ENCODE measurements at regions not wholly inside any gene's neighbourhood (a gene's known extent, or its start where the extent isn't known, plus 50 kb on each side); places are given as distances from the start of the nearest gene placed in this dataset.
"Not testable (repeated sequence)": the region's sequence is repeated elsewhere in the genome, so short reads cannot be mapped to it uniquely, and the experiment has no call there.

DNA sequence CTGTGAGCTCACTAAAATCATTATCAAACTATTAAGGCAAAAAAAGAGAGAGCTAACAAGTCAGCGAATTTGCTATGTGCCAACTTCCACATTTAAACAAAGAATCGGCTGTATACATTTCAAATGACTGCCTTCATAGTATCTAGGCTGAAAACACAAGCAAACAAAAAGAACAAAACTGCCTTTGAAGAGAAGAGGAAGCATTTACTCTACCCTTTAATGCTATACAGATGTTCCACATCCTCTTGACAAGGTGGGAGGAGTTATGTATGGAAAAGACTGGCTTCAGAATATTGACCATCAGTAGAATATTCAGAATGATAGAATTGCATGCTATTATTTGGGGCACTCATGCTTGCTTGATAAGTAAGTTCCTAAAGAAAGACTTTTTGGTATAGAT, 741.7 kb downstream of the PLCL1 start:
- peak; percentile 83 for DNase-seq (ENCODE audit: low read depth, low spot score)
- in situ Hi-C loops (cut with HindIII; ENCODE audit: low pct_unique_long_range_greater_than_20kb, low sequenced_read_pairs): no loop called here

DNA sequence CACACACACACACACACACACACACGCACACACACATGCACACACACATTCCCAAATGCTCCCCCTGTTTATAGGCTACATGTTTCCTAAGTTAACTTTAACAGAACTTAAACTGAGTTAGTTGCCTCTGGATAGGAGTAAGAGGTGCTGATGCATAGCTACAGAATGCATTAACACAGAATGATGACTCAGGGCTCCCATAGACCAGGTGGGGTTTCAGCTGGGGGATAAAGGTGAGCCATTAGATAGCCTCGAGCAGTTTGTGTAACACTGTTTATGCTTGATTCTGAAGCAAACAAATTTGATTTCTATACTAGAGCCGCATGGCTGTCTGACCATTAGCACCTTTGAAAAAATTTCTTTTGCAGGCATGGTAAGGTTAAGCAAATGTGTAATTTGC, 741.0 kb downstream of the PLCL1 start:
- in situ Hi-C loops (cut with HindIII; ENCODE audit: low pct_unique_long_range_greater_than_20kb, low sequenced_read_pairs): no loop called here
- DNase-seq (ENCODE audit: low read depth, low spot score): no peak

GRCh38 chr2:198544461-198544860, 740.1 kb downstream of the PLCL1 start:
- in situ Hi-C loops (cut with HindIII; ENCODE audit: low pct_unique_long_range_greater_than_20kb, low sequenced_read_pairs): no loop called here
- DNase-seq (ENCODE audit: low read depth, low spot score): no peak

DNA sequence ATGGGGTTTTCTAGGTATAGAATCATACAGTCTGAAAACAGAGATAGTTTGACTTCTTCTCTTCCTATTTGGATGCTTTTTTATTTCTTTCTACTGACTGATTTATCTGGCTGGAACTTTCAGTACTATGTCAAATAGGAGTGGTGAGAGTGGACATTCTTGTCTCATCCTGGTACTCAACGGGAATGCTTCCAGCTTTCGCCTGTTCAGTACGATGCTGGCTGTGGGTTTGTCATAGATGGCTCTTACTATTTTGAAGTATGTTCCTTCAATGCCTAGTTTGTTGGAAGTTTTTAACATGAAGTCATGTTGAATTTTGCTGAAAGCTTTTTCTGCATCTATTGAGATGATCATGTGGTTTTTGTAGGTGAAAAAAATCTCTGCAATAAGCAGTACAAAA, 730.4 kb downstream of the PLCL1 start:
- in situ Hi-C loops (cut with HindIII; ENCODE audit: low pct_unique_long_range_greater_than_20kb, low sequenced_read_pairs): no loop called here
- no peak for DNase-seq (ENCODE audit: low read depth, low spot score)

GRCh38 chr2:198525211-198525969, 721.0 kb downstream of the PLCL1 start:
- DNase-seq (ENCODE audit: low read depth, low spot score): no peak
- in situ Hi-C loops (cut with HindIII; ENCODE audit: low pct_unique_long_range_greater_than_20kb, low sequenced_read_pairs): no loop called here

DNA sequence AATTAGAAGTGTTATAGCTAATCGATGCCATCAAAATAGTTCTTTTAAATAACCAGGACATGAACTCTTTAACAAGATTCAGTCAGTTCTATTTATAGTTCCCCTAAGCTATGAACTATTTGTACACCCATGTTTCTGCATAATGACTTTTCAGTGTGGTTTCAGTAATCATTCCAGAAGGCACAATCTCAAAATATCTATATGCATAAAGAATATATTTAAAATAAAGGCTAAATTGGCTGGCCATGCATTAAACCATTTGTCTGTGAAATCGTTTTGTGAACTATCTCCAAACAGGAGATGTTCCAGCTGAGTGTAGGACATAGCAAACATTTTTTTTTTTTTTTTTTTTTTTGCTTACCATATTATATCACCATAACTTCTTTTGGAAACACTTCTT, 719.3 kb downstream of the PLCL1 start:
- no peak for DNase-seq (ENCODE audit: low read depth, low spot score)
- in situ Hi-C loops (cut with HindIII; ENCODE audit: low pct_unique_long_range_greater_than_20kb, low sequenced_read_pairs): no loop called here

GRCh38 chr2:198518935-198519334, 714.5 kb downstream of the PLCL1 start:
- in situ Hi-C loops (cut with HindIII; ENCODE audit: low pct_unique_long_range_greater_than_20kb, low sequenced_read_pairs): no loop called here
- no peak for DNase-seq (ENCODE audit: low read depth, low spot score)

DNA sequence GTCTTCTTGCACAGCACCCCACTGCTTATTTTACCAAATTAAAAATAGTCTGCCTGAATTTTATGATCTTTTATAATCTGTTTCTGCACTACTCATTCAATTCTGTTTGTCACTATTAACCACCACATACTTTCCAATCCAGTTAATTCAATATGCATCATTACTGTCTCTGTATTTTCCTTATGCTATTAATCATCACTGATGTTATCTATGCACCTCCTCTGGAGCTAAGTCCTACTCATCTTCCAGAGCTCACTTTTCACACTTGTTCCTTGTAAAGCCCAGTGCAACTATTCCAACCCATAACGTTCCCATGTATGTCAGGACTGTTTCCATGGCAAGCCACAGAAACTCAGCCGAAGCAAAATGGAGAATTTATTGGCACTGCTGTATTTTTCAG, 713.6 kb downstream of the PLCL1 start:
- no peak for DNase-seq (ENCODE audit: low read depth, low spot score)
- in situ Hi-C loops (cut with HindIII; ENCODE audit: low pct_unique_long_range_greater_than_20kb, low sequenced_read_pairs): no loop called here

GRCh38 chr2:198508610-198509009, 704.2 kb downstream of the PLCL1 start:
- DNase-seq (ENCODE audit: low read depth, low spot score); in situ Hi-C loops (cut with HindIII; ENCODE audit: low pct_unique_long_range_greater_than_20kb, low sequenced_read_pairs): not testable (repeated sequence)

DNA sequence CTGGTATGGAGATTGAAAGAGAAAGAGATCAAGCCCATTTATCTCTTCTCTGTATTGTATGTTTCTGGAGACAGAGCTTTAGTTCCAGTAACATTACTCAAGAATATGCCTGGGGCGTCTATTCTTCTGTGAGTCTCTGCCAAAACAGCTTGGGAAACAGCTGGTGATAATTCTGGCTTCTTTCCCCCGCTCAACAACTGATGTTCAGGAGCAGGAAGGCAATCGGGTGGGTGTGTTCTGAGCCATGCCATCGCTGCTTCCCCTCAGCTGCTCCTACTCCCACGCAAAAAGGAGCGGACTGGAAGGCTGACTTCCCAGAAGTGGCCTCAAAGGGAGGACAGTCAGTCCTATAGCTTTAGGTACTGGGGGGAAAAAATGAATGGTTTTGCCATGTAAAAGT, 695.1 kb downstream of the PLCL1 start:
- DNase-seq (ENCODE audit: low read depth, low spot score): peak; percentile 2
- in situ Hi-C loops (cut with HindIII; ENCODE audit: low pct_unique_long_range_greater_than_20kb, low sequenced_read_pairs): no loop called here

DNA sequence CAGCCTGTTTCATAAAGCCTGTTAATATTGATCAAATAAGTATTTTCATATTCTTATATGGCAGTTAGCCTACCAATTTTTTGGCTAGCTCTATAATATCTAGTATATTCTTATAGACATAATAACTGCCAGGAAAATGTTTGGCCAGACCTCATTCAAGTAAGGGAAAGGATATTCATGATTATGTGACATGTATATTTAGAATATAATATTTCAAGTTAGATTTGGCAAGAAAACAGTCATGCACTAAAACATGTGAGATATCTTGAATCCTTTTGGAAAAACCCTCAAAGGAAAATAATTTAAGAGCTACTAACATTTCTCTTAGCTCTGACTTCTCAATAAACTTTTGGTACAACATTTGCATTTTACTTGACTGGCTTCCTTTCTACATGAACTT, 694.1 kb downstream of the PLCL1 start:
- DNase-seq (ENCODE audit: low read depth, low spot score): no peak
- in situ Hi-C loops (cut with HindIII; ENCODE audit: low pct_unique_long_range_greater_than_20kb, low sequenced_read_pairs): no loop called here

DNA sequence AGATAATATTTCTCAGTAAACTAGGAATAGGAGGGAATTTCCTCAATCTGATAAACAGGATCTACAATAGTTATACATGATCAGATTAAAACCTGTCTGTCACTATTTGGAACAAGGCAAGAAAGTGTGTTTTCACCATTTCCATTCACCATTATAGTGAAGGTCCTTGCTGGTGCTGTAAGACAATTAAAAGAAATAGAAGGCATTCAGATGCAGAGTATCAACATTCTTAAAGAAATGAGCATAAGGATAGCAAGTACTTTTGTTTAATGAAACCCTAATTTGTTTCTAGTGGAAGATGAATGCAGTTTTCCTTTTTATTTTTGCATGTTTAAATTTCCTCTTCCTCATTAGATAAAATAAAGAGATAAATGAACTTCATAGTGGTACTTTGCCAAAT, 693.7 kb downstream of the PLCL1 start:
- in situ Hi-C loops (cut with HindIII; ENCODE audit: low pct_unique_long_range_greater_than_20kb, low sequenced_read_pairs): no loop called here
- no peak for DNase-seq (ENCODE audit: low read depth, low spot score)

DNA sequence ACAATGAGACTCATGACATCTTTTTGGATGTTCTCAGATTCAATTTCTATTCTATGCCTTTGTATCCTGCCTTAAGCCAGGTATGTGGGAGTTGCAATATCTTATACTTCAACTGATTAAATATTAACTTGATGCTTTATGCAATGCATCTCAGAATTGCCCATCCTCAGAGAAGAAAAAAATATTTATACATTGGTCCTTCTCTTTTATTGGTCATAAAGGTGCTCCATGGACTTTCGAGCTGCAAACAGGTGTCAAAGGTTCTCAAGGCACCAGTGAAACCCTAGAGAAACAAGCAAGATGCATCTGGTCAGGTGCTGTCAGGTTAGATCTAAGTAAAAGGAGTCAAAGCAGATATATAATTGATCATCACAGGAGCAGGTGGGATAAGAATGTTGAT, 690.5 kb downstream of the PLCL1 start:
- DNase-seq (ENCODE audit: low read depth, low spot score): no peak
- in situ Hi-C loops (cut with HindIII; ENCODE audit: low pct_unique_long_range_greater_than_20kb, low sequenced_read_pairs): no loop called here

DNA sequence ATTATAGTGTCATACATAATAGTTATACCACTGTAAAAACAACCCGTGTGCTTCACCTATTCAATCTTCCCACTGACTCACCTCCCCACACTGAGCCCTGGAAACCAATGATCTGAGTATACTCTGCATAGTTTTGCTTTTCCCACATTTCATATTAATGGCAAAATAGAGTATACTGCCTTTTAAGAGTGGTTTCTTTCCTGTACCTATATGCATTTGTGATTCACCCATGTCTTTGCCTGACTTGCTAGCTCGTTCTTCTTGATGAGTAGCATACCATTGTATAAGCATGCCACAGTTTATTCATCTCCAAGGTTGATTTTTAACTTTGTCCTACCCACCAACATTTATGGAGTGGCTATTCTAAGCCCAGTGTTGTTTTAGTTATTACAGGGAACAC, 686.4 kb downstream of the PLCL1 start:
- in situ Hi-C loops (cut with HindIII; ENCODE audit: low pct_unique_long_range_greater_than_20kb, low sequenced_read_pairs): no loop called here
- DNase-seq (ENCODE audit: low read depth, low spot score): no peak

DNA sequence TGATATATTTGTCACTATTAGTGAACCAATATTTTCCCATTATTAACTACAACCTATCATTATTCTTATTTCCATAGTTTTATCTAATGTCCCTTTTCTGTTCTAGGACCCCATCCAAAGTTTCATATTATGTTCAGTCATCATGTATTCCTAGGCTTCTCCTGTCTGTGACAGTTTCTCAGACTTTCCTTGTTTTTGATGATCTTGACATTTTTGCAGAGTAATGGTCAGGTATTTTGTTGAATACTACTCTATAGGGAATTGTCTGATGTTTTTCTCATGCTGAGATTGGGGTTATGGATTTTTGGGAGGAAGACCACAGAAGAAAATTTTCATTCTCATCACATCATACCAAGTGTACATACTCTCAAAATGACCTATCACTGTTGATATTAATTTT, 684.6 kb downstream of the PLCL1 start:
- DNase-seq (ENCODE audit: low read depth, low spot score): no peak
- in situ Hi-C loops (cut with HindIII; ENCODE audit: low pct_unique_long_range_greater_than_20kb, low sequenced_read_pairs): no loop called here

GRCh38 chr2:198483051-198483450, 678.7 kb downstream of the PLCL1 start:
- no peak for DNase-seq (ENCODE audit: low read depth, low spot score)
- in situ Hi-C loops (cut with HindIII; ENCODE audit: low pct_unique_long_range_greater_than_20kb, low sequenced_read_pairs): no loop called here

- DNase-seq (ENCODE audit: low read depth, low spot score): no peak
- in situ Hi-C loops (cut with HindIII; ENCODE audit: low pct_unique_long_range_greater_than_20kb, low sequenced_read_pairs): no loop called here
These were observed 674.7 kb downstream of the PLCL1 start for GRCh38 chr2:198479065-198479464.

- in situ Hi-C loops (cut with HindIII; ENCODE audit: low pct_unique_long_range_greater_than_20kb, low sequenced_read_pairs): no loop called here
- DNase-seq (ENCODE audit: low read depth, low spot score): no peak
These were observed 674.0 kb downstream of the PLCL1 start for GRCh38 chr2:198478361-198478760.

DNA sequence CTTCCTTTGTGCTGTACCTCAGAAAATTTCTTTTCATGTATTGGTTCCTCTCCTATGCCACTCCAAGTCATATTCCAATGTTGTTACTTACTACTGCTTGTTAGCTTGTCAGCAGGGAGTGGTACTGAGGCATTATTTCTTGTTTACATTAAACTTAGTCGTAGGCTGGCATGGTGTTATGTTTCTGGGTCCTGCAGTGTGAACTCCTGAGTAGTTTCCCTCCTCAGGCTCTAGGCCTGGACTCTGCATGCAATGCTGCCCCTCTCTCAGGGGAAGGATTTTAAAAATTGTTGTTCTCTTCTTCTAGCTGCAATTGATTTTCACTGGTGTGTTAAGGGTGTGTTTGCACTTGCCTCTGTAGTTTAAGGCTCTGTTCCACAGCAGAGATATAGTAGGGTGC, 671.6 kb downstream of the PLCL1 start:
- in situ Hi-C loops (cut with HindIII; ENCODE audit: low pct_unique_long_range_greater_than_20kb, low sequenced_read_pairs): no loop called here
- no peak for DNase-seq (ENCODE audit: low read depth, low spot score)

- in situ Hi-C loops (cut with HindIII; ENCODE audit: low pct_unique_long_range_greater_than_20kb, low sequenced_read_pairs): no loop called here
- DNase-seq (ENCODE audit: low read depth, low spot score): peak; percentile 50
These were observed 666.9 kb downstream of the PLCL1 start for GRCh38 chr2:198471291-198471690.

Data from SK-MEL-5 (cell line).